ENCODE measurements at regions not wholly inside any gene's neighbourhood (a gene's known extent, or its start where the extent isn't known, plus 50 kb on each side); places are given as distances from the start of the nearest gene placed in this dataset.
A peak's percentile ranks its signal among the peaks of the same experiment; 100 is the strongest.

DNA sequence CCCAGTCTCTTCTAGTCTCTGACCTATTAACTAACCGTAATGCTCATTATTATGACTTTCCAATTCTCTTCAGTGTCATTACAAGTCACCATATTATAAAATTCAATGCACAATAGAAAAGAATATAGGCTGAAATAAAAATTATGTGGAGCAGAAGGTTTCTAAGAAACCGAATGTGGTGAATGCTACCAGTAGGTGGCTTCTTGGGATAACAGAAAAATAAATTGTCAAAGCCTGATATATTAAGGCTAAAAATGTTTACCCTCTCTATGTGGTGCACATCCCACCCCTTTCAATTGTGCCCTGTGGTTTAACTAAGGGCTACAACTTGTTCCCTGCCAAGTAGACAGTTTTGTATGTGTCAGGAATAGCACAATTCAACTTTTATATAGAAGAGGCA lies 624.6 kb upstream of the TECRL start:
- TF ChIP-seq EZH2 (IDR thresholded peaks at IDR 0.05; ENCODE audit: low read depth, unreplicated experiment), result no peak
- TF ChIP-seq, protein P1, sequence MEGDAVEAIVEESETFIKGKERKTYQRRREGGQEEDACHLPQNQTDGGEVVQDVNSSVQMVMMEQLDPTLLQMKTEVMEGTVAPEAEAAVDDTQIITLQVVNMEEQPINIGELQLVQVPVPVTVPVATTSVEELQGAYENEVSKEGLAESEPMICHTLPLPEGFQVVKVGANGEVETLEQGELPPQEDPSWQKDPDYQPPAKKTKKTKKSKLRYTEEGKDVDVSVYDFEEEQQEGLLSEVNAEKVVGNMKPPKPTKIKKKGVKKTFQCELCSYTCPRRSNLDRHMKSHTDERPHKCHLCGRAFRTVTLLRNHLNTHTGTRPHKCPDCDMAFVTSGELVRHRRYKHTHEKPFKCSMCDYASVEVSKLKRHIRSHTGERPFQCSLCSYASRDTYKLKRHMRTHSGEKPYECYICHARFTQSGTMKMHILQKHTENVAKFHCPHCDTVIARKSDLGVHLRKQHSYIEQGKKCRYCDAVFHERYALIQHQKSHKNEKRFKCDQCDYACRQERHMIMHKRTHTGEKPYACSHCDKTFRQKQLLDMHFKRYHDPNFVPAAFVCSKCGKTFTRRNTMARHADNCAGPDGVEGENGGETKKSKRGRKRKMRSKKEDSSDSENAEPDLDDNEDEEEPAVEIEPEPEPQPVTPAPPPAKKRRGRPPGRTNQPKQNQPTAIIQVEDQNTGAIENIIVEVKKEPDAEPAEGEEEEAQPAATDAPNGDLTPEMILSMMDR (conservative IDR thresholded peaks at IDR 0.05; ENCODE audit: low read depth in 2 of 2), result peak; percentile 42 to 65; a peak in 3 of 4 replicates
- no peak for TF ChIP-seq EZH2phosphoT487 (IDR thresholded peaks at IDR 0.05; ENCODE audit: unreplicated experiment)

All from GM23338 (cell line).